HCT116 (cell line): ENCODE measurements at regions not wholly inside any gene's neighbourhood (a gene's known extent, or its start where the extent isn't known, plus 50 kb on each side); places are given as distances from the start of the nearest gene placed in this dataset.

Experiments
- ATAC-seq: fragments of 200-7000 bp; cut with Tn5 transposase; 2 replicates; pipeline ENCODE4 v1.9.1; 2020; ENCODE audit warnings: mild to moderate bottlenecking, moderate library complexity
- BruUV-seq: library from RNA; stranded (reverse); fragments of 400-500 nt; replicated peaks from 2 replicates; lab custom pipeline; 2021; lab: Mats Ljungman, UMichigan
- CTCF ChIA-PET: fragments of 300-600 bp; sonication (Branson Sonifier 250); formaldehyde crosslinking; loops from one replicate; lab custom pipeline; 2021; ENCODE audit warnings: antibody characterized with exemption; lab: Charles Lee
- POLR2A ChIA-PET: fragments of 300-600, 350-600 bp; sonication (Branson Sonifier 250); formaldehyde crosslinking; loops from one replicate; lab custom pipeline; 2021; ENCODE audit warnings: antibody characterized with exemption; lab: Charles Lee
- RAD21 ChIA-PET, 2 experiments: fragments of 300-600 bp; sonication (Branson Sonifier 250); formaldehyde crosslinking; loops; one replicate each; lab custom pipeline; 2023; ENCODE audit warnings: low total read pairs in 2 of 2; ENCODE audit not compliant: uncharacterized antibody in 2 of 2, unreplicated experiment in 2 of 2, low non-redundant PET in 1 of 2; lab: Charles Lee
- DNase-seq: peaks from one replicate; pipeline ENCODE4 v3.0.0-alpha.2; 2010; ENCODE audit warnings: low read depth, low spot score
- H2AFZ ChIP-seq: fragments of 200-600 bp; shearing (Covaris generic), sonication (generic); 2 replicates; pipeline ENCODE4 v1.6.1; 2017; ENCODE audit warnings: low read depth, mixed run types, mixed read lengths, antibody characterized with exemption, low read length; ENCODE audit not compliant: poor library complexity, severe bottlenecking
- H3K27ac ChIP-seq: 2 replicates; pipeline ENCODE4 v1.5.1; 2012; ENCODE audit warnings: low read depth, low read length
- H3K27me3 ChIP-seq: fragments of 200-600 bp; sonication (generic); 2 replicates; pipeline ENCODE4 v1.6.1; 2016; ENCODE audit warnings: mixed run types, low read length, mixed read lengths; ENCODE audit not compliant: insufficient read depth
- H3K36me3 ChIP-seq, 2 experiments: fragments of 200-500 bp in 1 of 2; fragments of 200-600 bp in 1 of 2; sonication (Bioruptor generic) in 1 of 2; sonication (generic) in 1 of 2; 2 replicates each; pipeline versions ENCODE4 v1.5.1 to v1.6.1; 2014 to 2016; ENCODE audit warnings: low read length in 2 of 2, inconsistent platforms in 1 of 2, mixed read lengths in 1 of 2, mixed run types in 1 of 2; ENCODE audit not compliant: insufficient read depth in 2 of 2, control insufficient read depth in 1 of 2
- H3K4me1 ChIP-seq, 2 experiments: fragments of 200-600 bp in 1 of 2; sonication (generic) in 1 of 2; 2 replicates each; pipeline versions ENCODE4 v1.5.1 to v1.6.1; 2012 to 2017; ENCODE audit warnings: low read length in 2 of 2, inconsistent platforms in 1 of 2, mild to moderate bottlenecking in 1 of 2, mixed read lengths in 1 of 2, mixed run types in 1 of 2, moderate library complexity in 1 of 2; ENCODE audit not compliant: insufficient read depth in 2 of 2, control insufficient read depth in 1 of 2
- H3K4me2 ChIP-seq: fragments of 200-600 bp; sonication (generic); 2 replicates; pipeline ENCODE4 v1.6.1; 2017; ENCODE audit warnings: mixed run types, low read length, mixed read lengths
- H3K4me3 ChIP-seq, 2 experiments: fragments of 200-600 bp in 1 of 2; sonication (generic) in 1 of 2; replicated peaks in 1 of 2; 2 replicates each; pipeline ENCODE4 v1.5.1; 2011 to 2016; ENCODE audit warnings: low read length in 2 of 2, control low read depth in 1 of 2, low read depth in 1 of 2, mild to moderate bottlenecking in 1 of 2, mixed read lengths in 1 of 2, mixed run types in 1 of 2
- H3K79me2 ChIP-seq: fragments of 200-600 bp; sonication (generic); 2 replicates; pipeline ENCODE4 v1.6.1; 2017; ENCODE audit warnings: mild to moderate bottlenecking, mixed run types, low read length, moderate library complexity, mixed read lengths; ENCODE audit not compliant: insufficient read depth
- H3K9ac ChIP-seq: fragments of 200-600 bp; sonication (generic); 2 replicates; pipeline ENCODE4 v1.6.1; 2016; ENCODE audit warnings: low read length, mixed read lengths
- H3K9me2 ChIP-seq: fragments of 200-600 bp; sonication (generic), shearing (Covaris generic); 2 replicates; pipeline ENCODE4 v1.6.1; 2017; ENCODE audit warnings: mixed run types, mild to moderate bottlenecking, moderate library complexity; ENCODE audit not compliant: insufficient read depth
- H3K9me3 ChIP-seq, 2 experiments: fragments of 200-500 bp in 1 of 2; fragments of 200-600 bp in 1 of 2; sonication (Bioruptor generic) in 1 of 2; sonication (generic) in 1 of 2; 2 replicates each; pipeline ENCODE4 v1.6.1; 2014 to 2017; ENCODE audit warnings: low read length in 2 of 2, mixed read lengths in 2 of 2, inconsistent platforms in 1 of 2, low read depth in 1 of 2, mild to moderate bottlenecking in 1 of 2, mixed run types in 1 of 2, moderate library complexity in 1 of 2; ENCODE audit not compliant: control insufficient read depth in 1 of 2, insufficient read depth in 1 of 2
- H4K20me1 ChIP-seq: fragments of 200-600 bp; sonication (generic), shearing (Covaris generic); 2 replicates; pipeline ENCODE4 v1.6.1; 2017; ENCODE audit warnings: mixed run types, mild to moderate bottlenecking, moderate library complexity; ENCODE audit not compliant: insufficient read depth
- CEBPB ChIP-seq: IDR thresholded peaks from 2 replicates; pipeline ENCODE4 v1.6.1; 2012; ENCODE audit warnings: low read depth
- MAX ChIP-seq: IDR thresholded peaks from 2 replicates; pipeline ENCODE4 v1.6.1; 2012
- RAD21 ChIP-seq: IDR thresholded peaks from 2 replicates; pipeline ENCODE4 v1.6.1; 2012; ENCODE audit warnings: low read depth, mild to moderate bottlenecking
- TCF7L2 ChIP-seq: IDR thresholded peaks from 2 replicates; pipeline ENCODE4 v1.7.0; 2011; ENCODE audit warnings: borderline replicate concordance, inconsistent platforms; ENCODE audit not compliant: insufficient read depth, insufficient read length; ENCODE audit errors: extremely low read depth
- intact Hi-C: fragments of 100-400 bp; cut with micrococcal nuclease; formaldehyde crosslinking; loops from 2 replicates; pipeline ENCODE4 v1.10.0; 2022
- TF ChIP-seq, protein P1 (sequence below): IDR thresholded peaks from 2 replicates; pipeline ENCODE4 v1.6.1; 2012; ENCODE audit warnings: low read depth
- TF ChIP-seq, protein P2 (sequence below): IDR thresholded peaks from 2 replicates; pipeline ENCODE4 v1.6.1; 2012

DNA sequence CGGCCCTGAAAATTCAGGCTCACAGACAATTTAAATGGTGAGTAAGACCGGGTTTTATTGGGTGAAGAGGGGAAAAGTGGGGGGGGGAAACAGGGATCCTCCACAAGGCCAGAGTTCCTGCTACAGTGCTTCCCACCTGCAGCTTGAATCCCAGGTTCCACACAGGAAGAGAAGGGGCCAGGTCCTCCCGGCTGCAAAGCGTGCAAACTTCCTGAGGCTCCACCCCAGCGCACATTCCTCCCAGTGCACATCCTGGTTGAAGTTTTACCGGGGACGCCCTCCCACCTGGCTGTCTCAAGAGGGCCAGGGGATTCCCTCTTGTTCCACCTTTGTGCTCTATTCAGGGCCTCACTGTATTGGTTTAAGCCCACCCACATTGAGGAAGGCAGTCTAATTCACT, 347.7 kb upstream of the REG3G start:
- Histone ChIP-seq H2AFZ (no peak overlapping the region), H3K27me3 (no peaks in the 10 kb centered on the region), H3K36me3 (no peaks in the 10 kb centered on the region), H3K79me2 (no peaks in the 10 kb centered on the region), H3K4me3 (no peak overlapping the region), H3K9me3 (peaks cover 5 to 8% of the 10 kb centered on the region in 2 experiments; a peak in 2 of 4 replicates), H4K20me1 (no peaks in the 10 kb centered on the region), H3K9me2 (no peaks in the 10 kb centered on the region), H3K9ac (no peak overlapping the region), H3K27ac (no peak overlapping the region), H3K4me2 (no peak overlapping the region), H3K4me1 (no peaks in the 10 kb centered on the region)
- RAD21 ChIA-PET = no interaction called here
- DNase-seq = no peak
- TF ChIP-seq RAD21 (no peak), TCF7L2 (no peak), MAX (no peak), CEBPB (no peak)
- TF ChIP-seq, protein P1, sequence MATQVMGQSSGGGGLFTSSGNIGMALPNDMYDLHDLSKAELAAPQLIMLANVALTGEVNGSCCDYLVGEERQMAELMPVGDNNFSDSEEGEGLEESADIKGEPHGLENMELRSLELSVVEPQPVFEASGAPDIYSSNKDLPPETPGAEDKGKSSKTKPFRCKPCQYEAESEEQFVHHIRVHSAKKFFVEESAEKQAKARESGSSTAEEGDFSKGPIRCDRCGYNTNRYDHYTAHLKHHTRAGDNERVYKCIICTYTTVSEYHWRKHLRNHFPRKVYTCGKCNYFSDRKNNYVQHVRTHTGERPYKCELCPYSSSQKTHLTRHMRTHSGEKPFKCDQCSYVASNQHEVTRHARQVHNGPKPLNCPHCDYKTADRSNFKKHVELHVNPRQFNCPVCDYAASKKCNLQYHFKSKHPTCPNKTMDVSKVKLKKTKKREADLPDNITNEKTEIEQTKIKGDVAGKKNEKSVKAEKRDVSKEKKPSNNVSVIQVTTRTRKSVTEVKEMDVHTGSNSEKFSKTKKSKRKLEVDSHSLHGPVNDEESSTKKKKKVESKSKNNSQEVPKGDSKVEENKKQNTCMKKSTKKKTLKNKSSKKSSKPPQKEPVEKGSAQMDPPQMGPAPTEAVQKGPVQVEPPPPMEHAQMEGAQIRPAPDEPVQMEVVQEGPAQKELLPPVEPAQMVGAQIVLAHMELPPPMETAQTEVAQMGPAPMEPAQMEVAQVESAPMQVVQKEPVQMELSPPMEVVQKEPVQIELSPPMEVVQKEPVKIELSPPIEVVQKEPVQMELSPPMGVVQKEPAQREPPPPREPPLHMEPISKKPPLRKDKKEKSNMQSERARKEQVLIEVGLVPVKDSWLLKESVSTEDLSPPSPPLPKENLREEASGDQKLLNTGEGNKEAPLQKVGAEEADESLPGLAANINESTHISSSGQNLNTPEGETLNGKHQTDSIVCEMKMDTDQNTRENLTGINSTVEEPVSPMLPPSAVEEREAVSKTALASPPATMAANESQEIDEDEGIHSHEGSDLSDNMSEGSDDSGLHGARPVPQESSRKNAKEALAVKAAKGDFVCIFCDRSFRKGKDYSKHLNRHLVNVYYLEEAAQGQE = no peak
- TF ChIP-seq, protein P2, sequence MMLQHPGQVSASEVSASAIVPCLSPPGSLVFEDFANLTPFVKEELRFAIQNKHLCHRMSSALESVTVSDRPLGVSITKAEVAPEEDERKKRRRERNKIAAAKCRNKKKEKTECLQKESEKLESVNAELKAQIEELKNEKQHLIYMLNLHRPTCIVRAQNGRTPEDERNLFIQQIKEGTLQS = no peak
- CTCF ChIA-PET = no interaction called here
- intact Hi-C loops = no loop called here
- no TSS peak for BruUV-seq
- ATAC-seq = no peak
- POLR2A ChIA-PET = no interaction called here
